Non-pigmented ciliary epithelial cell (primary cell): ENCODE measurements at regions not wholly inside any gene's neighbourhood (a gene's known extent, or its start where the extent isn't known, plus 50 kb on each side); places are given as distances from the start of the nearest gene placed in this dataset.
"Not testable (repeated sequence)": the region's sequence is repeated elsewhere in the genome, so short reads cannot be mapped to it uniquely, and the experiment has no call there.

Experiments used
- DNase-seq: peaks from one replicate; pipeline ENCODE4 v3.0.0-alpha.2; 2010; ENCODE audit warnings: low read depth

- DNase-seq: no peak
These were observed 419.9 kb downstream of the AASDHPPT start for GRCh38 chr11:106497321-106497720.

GRCh38 chr11:106497822-106498221 is 420.4 kb downstream of the AASDHPPT start:
- no peak for DNase-seq

GRCh38 chr11:106503901-106504300 is 426.4 kb downstream of the AASDHPPT start:
- DNase-seq: no peak

- no peak for DNase-seq
These were observed 430.3 kb downstream of the AASDHPPT start for GRCh38 chr11:106507645-106508306.

- no peak for DNase-seq
These were observed 437.2 kb downstream of the AASDHPPT start for GRCh38 chr11:106514706-106515105.

- DNase-seq: no peak
These were observed 440.0 kb downstream of the AASDHPPT start for GRCh38 chr11:106517426-106517825.

- DNase-seq: no peak
These were observed 442.9 kb downstream of the AASDHPPT start for GRCh38 chr11:106520146-106520912.

GRCh38 chr11:106520920-106521319 is 443.5 kb downstream of the AASDHPPT start:
- DNase-seq: no peak

GRCh38 chr11:106523171-106523570 is 445.7 kb downstream of the AASDHPPT start:
- no peak for DNase-seq

GRCh38 chr11:106523921-106524320 is 446.5 kb downstream of the AASDHPPT start:
- DNase-seq: no peak

- no peak for DNase-seq
These were observed 447.0 kb downstream of the AASDHPPT start for GRCh38 chr11:106524436-106524835.

GRCh38 chr11:106531648-106532047 is 454.2 kb downstream of the AASDHPPT start:
- DNase-seq: not testable (repeated sequence)

GRCh38 chr11:106533046-106533445 is 455.6 kb downstream of the AASDHPPT start:
- no peak for DNase-seq

- DNase-seq: no peak
These were observed 462.5 kb downstream of the AASDHPPT start for GRCh38 chr11:106540001-106540400.

GRCh38 chr11:106548406-106548805 is 469.9 kb downstream of the GUCY1A2 start:
- no peak for DNase-seq

GRCh38 chr11:106551744-106552673 is 466.3 kb downstream of the GUCY1A2 start:
- DNase-seq: no peak

- no peak for DNase-seq
These were observed 465.5 kb downstream of the GUCY1A2 start for GRCh38 chr11:106552694-106553203.

- DNase-seq: no peak
These were observed 465.0 kb downstream of the GUCY1A2 start for GRCh38 chr11:106553304-106553703.

GRCh38 chr11:106555566-106556250 is 462.6 kb downstream of the GUCY1A2 start:
- DNase-seq: not testable (repeated sequence)

GRCh38 chr11:106565326-106565725 is 452.9 kb downstream of the GUCY1A2 start:
- no peak for DNase-seq

GRCh38 chr11:106568632-106569031 is 449.6 kb downstream of the GUCY1A2 start:
- DNase-seq: no peak

- DNase-seq: not testable (repeated sequence)
These were observed 440.9 kb downstream of the GUCY1A2 start for GRCh38 chr11:106577384-106577783.
